ENCODE measurements at regions not wholly inside any gene's neighbourhood (a gene's known extent, or its start where the extent isn't known, plus 50 kb on each side); places are given as distances from the start of the nearest gene placed in this dataset.

- TF ChIP-seq CTCF (conservative IDR thresholded peaks at IDR 0.05) (no peak), EZH2 (IDR thresholded peaks at IDR 0.05; ENCODE audit: low read depth) (no peak)
These were observed 896.8 kb downstream of the EPHA7 start for GRCh38 chr6:92522589-92522988.
